Ecto neural progenitor cell (in vitro differentiated cells): ENCODE measurements at regions not wholly inside any gene's neighbourhood (a gene's known extent, or its start where the extent isn't known, plus 50 kb on each side); places are given as distances from the start of the nearest gene placed in this dataset.

Experiments
- DNase-seq: peaks from one replicate; pipeline ENCODE4 v3.0.0-alpha.2; 2018; ENCODE audit warnings: low spot score

- DNase-seq = no peak
Observed at GRCh38 chr6:129967427-129967826, 51.0 kb upstream of the L3MBTL3 start.

- no peak for DNase-seq
Observed at GRCh38 chr6:129966125-129966524, 52.3 kb upstream of the L3MBTL3 start.

- no peak for DNase-seq
Observed at GRCh38 chr6:129965096-129965495, 53.3 kb upstream of the L3MBTL3 start.

- DNase-seq = no peak
Observed at GRCh38 chr6:129959358-129959930, 58.9 kb upstream of the L3MBTL3 start.

GRCh38 chr6:129957941-129958898, 60.2 kb upstream of the L3MBTL3 start:
- no peak for DNase-seq

- DNase-seq = no peak
Observed at GRCh38 chr6:129955584-129955983, 62.8 kb upstream of the L3MBTL3 start.

GRCh38 chr6:129954749-129955431, 63.5 kb upstream of the L3MBTL3 start:
- DNase-seq = no peak

GRCh38 chr6:129947797-129948196, 70.6 kb upstream of the L3MBTL3 start:
- DNase-seq = no peak

- no peak for DNase-seq
Observed at GRCh38 chr6:129946439-129947140, 71.8 kb upstream of the L3MBTL3 start.

- DNase-seq = no peak
Observed at GRCh38 chr6:129943637-129944271, 74.6 kb upstream of the L3MBTL3 start.

GRCh38 chr6:129940454-129941195, 77.8 kb upstream of the L3MBTL3 start:
- no peak for DNase-seq

- DNase-seq = no peak
Observed at GRCh38 chr6:129938249-129939020, 77.3 kb upstream of the TMEM244 start.

- peak; percentile 56 for DNase-seq
Observed at GRCh38 chr6:129936329-129937165, 75.4 kb upstream of the TMEM244 start.

GRCh38 chr6:129932321-129932720, 71.2 kb upstream of the TMEM244 start:
- no peak for DNase-seq

- no peak for DNase-seq
Observed at GRCh38 chr6:129929433-129929832, 68.3 kb upstream of the TMEM244 start.

GRCh38 chr6:129923530-129924250, 62.6 kb upstream of the TMEM244 start:
- DNase-seq = no peak

- DNase-seq = no peak
Observed at GRCh38 chr6:129921169-129921817, 60.2 kb upstream of the TMEM244 start.
